GM04503 (cell line): ENCODE measurements at regions not wholly inside any gene's neighbourhood (a gene's known extent, or its start where the extent isn't known, plus 50 kb on each side); places are given as distances from the start of the nearest gene placed in this dataset.

Experiments
- DNase-seq: peaks from one replicate; pipeline ENCODE4 v3.0.0-alpha.2; 2012; ENCODE audit warnings: low read depth

- no peak for DNase-seq
Observed at GRCh38 chr9:109913461-109913810, 133.4 kb downstream of the PALM2AKAP2 start.

DNA sequence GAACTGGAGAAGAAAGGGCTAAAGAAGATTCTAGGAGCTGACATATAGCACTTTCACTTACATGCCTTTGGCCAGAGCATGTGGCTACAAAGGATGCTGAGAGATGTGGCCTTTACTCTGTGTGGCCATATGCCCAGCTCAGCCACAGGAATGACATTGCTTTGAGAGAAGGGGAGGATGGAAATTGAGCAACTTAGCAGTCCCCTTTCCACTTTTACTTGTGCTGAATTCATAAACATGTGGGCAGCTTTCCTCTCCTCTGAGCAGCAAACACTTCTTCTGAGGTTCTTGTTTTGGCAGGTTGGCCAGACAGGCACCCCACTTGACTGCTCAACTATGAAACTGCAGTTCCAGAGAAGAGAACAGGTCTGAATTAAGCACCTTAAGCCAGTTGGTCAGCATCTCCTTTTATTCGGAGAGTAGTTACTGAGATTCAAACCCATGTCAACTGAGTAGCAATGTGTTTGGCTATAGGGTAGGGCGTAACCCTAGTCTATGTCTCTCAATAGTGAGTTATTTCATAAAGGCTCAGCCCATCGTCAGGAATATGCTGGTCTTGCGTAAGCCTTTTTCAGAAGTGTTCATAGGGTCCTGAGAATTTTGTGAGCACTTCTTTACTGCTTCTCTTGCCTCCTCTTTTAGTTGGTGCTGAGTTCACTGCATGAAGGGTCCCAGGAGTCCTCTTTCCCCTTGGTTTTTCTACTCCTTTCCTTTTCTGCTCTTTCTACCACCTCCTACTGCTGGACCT, 134.5 kb downstream of the PALM2AKAP2 start:
- DNase-seq: peak; percentile 92

GRCh38 chr9:109916316-109916715, 136.3 kb downstream of the PALM2AKAP2 start:
- no peak for DNase-seq

DNA sequence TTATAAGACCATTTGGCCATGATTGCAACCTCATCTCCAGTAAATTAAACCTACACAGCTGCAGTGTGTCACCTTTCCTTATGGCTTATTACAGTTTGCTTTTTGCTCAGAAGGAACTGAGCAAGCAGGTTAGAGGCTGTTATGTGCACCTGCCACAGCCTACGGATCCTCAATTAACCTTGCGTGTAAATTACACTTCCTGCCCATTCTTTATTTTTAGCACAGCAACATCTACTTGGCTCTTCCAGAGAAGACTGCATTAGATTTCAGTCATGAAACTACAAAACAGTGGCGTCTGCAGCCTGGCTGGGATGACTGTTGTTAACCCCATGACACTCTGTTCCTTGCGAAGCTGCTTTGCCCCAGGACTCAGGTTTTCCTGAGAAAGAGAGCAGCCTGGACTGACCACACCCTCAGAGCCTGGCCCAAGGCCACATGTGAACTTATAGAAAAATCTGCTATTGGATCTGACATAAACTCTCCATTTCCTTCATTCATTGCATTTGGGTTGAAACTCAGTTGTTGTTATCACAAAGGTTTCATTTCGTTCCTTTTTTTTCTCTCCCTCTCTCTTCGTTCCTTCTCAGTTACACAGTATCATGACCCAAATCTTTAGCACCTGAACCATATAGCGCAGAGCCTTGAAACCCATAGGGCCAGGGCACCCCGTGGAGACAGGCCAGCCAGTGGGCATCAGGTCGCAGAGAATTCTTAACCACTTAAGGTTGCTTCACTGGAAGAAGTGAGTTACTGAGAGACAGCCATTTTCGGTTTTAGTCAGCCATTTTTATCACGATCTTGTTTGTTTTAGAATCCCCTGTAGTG, 138.6 kb downstream of the PALM2AKAP2 start:
- no peak for DNase-seq

GRCh38 chr9:109919736-109920408, 139.9 kb downstream of the PALM2AKAP2 start:
- DNase-seq: no peak

DNA sequence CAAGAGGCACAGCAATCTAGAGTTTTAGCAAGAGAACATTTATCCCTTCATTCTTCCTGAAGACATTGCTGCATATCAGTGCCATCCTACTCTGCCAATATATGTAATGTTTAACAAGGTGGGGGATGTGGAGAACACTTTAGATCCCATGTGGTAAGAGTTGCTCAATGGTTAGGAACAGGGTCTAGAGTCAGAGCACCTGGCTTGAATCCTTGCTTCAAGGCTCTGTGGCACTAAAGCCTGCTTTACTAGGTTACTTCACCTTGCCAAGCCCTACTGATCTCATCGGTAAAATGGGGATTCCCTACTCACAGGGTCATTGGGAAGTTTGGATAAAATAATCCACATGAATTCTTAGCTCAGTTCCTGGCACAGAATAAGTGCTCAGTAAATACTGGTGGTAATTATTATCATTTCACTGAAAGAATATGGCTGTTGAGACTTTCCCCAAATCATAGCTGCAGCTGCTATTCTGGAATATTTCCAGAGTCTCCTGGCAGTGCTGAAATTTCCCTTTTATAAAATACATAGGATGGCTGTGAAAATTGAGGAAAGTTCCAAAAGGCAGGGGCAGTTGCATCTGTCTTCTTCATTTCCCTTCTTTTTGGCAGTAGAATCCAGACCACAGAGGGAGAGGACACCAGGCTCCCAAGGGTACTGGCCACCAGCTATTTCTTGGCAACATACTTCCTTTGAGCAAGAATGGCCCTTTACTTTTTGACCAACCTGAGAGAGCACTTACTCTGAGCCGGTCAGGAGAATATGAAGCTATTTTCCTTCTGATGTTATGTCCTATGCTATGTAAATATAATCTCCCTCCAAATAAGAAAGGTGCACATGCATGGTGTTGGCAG, 142.8 kb downstream of the PALM2AKAP2 start:
- DNase-seq: no peak

- no peak for DNase-seq
Observed at GRCh38 chr9:109923471-109923760, 143.4 kb downstream of the PALM2AKAP2 start.

DNA sequence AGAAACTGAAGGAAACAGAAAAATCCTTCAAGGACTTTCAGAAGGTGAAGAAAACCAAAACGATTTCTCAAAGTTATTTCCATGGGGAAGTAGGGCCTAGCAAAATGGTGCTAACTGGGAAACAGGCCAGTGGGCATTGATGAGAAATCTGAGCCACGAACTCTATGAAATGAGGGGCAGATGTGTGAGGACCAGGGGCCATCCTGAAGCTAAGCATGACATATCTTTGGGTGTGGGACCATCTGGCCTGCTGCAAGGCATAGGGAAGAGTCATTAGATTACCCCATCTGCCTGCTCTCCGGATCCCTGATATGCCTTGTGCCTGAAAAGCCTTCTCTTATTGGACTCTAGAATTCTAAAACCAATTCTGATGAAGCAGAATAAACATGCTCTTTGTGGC, 143.8 kb downstream of the PALM2AKAP2 start:
- no peak for DNase-seq

DNA sequence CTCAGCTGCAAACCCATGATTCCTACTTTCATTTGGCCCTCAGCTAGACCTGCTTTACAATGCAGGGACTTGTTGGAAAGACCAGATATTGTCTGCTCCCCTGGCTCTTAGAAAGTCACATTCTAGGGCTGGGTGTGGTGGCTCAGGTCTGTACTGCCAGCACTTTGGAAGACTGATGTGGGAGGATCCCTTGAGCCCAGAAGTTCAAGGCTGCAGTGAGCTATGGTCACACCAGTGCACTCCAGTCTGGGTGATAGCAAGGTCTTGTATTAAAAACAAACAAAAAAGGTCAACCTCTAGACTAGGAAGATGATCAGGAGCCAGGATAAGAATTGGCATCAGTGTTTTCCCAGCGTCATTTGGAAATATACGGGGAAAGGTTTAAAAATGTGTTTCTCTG, 145.8 kb downstream of the PALM2AKAP2 start:
- no peak for DNase-seq

DNA sequence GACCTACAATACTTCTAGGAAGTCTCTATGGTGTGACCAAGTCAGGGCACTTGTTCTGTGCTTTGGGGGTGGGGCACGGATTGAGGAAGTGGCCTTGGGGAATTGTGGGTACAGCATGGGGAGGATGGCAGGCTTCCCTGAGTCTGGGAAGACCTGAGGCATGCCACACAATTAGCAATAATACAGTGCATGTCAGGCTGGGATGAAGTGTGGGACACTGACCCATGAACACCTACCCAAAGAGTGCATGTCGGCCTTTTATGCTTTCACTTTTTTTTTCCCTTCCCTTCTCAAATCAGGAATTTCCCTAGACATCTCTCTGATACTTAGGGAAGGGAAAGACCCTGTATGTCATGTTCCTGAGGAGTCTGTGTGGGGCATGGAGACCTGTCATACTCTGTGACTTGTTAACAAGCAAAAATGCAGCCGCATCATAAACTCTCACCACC, 146.4 kb downstream of the PALM2AKAP2 start:
- DNase-seq: no peak

DNA sequence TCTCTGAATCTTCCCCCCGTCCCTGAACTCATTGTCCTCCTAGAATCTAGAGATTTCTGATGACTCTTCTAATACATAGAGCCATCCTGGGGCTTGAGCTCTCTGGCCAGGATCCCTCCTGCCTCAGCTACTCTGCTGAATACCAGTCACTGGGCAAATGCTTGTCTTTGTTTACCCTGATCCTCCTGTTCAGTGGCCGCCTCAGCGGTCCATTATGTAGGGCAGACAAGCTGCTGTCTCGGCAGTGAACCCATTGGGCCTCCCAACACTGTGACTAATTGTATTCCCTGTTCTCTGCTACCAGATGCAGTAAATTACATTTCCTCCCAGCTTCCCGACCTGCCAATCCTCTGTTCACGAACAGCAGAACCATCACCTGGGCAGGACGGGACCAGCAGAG, 151.6 kb downstream of the PALM2AKAP2 start:
- DNase-seq: no peak

DNA sequence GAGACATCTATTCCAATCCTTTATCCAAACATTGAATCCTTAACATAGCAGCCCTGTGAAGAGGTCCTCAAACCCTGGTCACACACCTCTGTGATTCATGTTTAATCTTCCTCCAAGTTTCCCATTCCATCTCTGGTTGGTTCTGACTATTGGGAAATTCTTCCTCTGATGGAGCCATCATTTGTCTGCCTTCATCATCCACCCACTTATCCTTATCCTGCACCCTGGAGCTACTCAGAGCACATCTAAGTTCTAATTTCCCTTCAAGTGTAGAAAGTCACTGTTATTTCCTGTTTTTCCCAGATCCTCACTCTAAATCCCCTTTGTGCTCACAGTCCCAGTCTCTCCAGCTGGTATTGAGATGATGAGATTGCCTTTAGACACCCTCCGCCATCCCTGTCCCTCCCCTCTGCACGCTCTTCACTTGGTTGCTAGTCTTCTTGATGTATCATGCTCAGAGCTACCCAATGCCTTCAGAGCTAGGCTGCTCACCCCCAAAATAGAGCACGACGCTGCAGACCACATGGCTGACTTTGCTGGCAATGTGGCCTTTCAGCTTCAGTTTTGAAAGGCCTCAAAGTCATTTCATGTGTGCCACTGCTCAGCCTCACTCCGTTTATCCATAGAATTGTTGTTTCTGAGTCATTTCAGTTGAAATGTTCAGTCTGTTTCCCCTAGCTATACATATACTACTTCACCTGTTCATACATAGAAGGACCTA, 154.3 kb downstream of the PALM2AKAP2 start:
- DNase-seq: no peak

DNA sequence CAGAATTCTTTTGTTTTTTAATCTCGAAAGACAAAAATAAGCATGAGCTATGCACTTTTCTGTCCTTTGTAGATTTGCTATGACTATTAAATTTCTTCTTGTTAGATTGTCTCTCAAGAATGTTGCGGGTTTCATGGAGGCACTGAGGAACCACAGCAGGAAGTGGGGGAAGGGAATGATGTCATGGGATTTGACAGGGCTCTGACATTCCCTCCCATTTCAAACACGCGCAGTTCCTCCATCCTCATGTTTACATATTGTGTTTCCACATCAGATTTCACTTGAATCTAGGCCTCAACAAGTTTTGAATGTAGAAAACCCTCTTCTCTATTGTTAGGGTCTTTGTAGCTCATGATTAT, 154.8 kb downstream of the PALM2AKAP2 start:
- no peak for DNase-seq

DNA sequence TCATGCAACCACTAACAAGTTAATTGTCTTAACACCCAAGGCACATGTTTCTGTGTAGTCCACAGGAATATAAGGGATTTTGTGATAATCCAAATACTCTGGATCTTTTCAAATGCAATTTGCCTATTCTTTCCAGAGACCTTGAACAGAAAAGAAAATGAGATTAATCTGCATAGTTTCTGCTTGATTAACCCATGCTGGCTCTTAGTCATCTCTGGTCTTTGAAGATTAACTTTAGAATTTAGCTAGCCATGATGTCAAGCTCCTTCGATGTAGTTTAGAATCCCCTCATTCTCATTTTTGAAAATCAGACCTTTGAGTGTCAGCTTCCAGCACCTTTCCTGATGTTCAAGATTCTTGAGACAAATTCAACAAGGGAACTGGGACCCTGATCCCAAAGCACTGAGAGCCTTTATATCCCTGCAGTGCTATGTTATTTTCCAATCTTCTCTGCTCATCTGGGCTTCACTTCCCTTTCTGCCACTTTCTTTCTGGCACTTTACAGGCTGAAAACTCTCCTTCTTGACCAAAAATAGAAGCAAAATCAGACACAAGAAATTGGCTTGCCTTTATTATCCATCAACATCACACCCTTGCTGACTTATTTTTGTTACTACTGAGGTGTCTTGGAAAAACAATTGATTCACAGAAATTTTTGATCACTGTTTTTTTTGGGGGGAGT, 155.5 kb downstream of the PALM2AKAP2 start:
- DNase-seq: no peak

GRCh38 chr9:109937861-109938453, 158.0 kb downstream of the PALM2AKAP2 start:
- DNase-seq: no peak

- DNase-seq: no peak
Observed at GRCh38 chr9:109939698-109940342, 159.8 kb downstream of the PALM2AKAP2 start.

- no peak for DNase-seq
Observed at GRCh38 chr9:109940561-109940960, 160.6 kb downstream of the PALM2AKAP2 start.

DNA sequence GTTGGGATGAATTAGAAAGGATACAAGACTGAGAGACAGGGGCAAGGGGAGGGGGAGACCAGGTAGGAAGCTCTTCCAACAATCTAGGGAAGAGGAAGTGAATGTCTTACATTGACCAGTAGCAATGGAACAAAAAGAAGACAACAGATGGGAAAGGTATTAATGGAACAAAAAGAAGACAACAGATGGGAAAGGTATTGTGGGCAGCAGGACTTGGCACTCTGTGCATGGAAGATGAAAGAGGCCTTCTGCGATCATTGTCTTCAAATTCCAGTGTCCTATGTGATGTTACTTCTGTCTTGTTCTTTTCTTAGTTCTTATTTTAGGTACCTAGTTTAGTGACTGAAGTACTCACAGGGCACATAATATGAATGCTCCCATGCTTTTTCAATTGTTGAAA, 161.8 kb downstream of the PALM2AKAP2 start:
- DNase-seq: no peak

DNA sequence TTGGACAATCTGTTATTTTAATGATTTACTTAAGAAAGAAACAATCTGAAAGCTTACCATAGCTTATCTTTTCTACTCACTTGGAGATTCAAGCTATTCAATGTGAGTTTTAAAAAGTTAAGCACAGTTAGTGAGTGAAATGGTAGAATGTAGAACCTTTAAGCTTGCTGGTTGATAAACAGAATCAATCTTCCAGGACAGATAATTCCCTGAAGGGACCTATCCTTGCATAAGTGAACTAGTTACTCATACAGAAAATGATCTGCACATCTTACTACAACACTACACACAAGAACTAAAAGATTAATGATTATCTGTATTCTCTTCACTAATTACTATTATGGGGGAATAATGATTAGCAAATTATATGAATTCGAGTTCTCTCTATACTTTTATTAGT, 165.6 kb downstream of the PALM2AKAP2 start:
- no peak for DNase-seq

- DNase-seq: no peak
Observed at GRCh38 chr9:109948453-109948852, 168.5 kb downstream of the PALM2AKAP2 start.
